IMR-90 (cell line): ENCODE measurements at regions not wholly inside any gene's neighbourhood (a gene's known extent, or its start where the extent isn't known, plus 50 kb on each side); places are given as distances from the start of the nearest gene placed in this dataset.

ENCODE experiments used
- ATAC-seq: fragments of 200-7000 bp; cut with Tn5 transposase; 2 replicates; pipeline ENCODE4 v1.9.1; 2020; ENCODE audit warnings: low read depth, mild to moderate bottlenecking, moderate library complexity
- BruUV-seq: library from RNA; stranded (reverse); fragments of 400-500 nt; replicated peaks from 2 replicates; lab custom pipeline; 2021; lab: Mats Ljungman, UMichigan
- CTCF ChIA-PET: fragments of 300-600 bp; formaldehyde crosslinking; extraction: SDS; loops from one replicate; lab custom pipeline; 2021; ENCODE audit warnings: antibody characterized with exemption; lab: Yijun Ruan, JAX
- POLR2A ChIA-PET: fragments of 300-600 bp; sonication (Branson Sonifier 250); formaldehyde crosslinking; loops from one replicate; lab custom pipeline; 2022; ENCODE audit warnings: antibody characterized with exemption; ENCODE audit not compliant: unreplicated experiment; lab: Charles Lee
- DNase-seq: peaks from one replicate; pipeline ENCODE4 v3.0.0; 2013
- H2AFZ ChIP-seq: replicated peaks from 2 replicates; pipeline ENCODE3; 2013; ENCODE audit warnings: low read length, mild to moderate bottlenecking; ENCODE audit not compliant: poor library complexity
- H2AK5ac ChIP-seq: 2 replicates; pipeline ENCODE4 v1.6.1; 2013; ENCODE audit warnings: low read depth, low read length, inconsistent platforms
- H2AK9ac ChIP-seq: replicated peaks from 2 replicates; pipeline ENCODE3; 2013; ENCODE audit warnings: mild to moderate bottlenecking, low read depth, low read length, moderate library complexity; ENCODE audit not compliant: poor library complexity
- H2BK120ac ChIP-seq: 2 replicates; pipeline ENCODE4 v1.6.1; 2013; ENCODE audit warnings: low read depth, low read length, inconsistent platforms
- H2BK15ac ChIP-seq: 3 replicates; pipeline ENCODE4 v1.6.1; 2013; ENCODE audit warnings: low read depth, low read length, inconsistent platforms
- H2BK20ac ChIP-seq: 2 replicates; pipeline ENCODE4 v1.6.1; 2013; ENCODE audit warnings: low read depth, mild to moderate bottlenecking, inconsistent platforms, low read length, moderate library complexity
- H2BK5ac ChIP-seq: 2 replicates; pipeline ENCODE4 v1.6.1; 2013; ENCODE audit warnings: mild to moderate bottlenecking, low read depth, low read length, inconsistent platforms; ENCODE audit not compliant: poor library complexity, severe bottlenecking
- H3K14ac ChIP-seq: replicated peaks from 2 replicates; pipeline ENCODE4 v1.6.1; 2013; ENCODE audit warnings: low read depth, low read length, inconsistent platforms
- H3K18ac ChIP-seq: 2 replicates; pipeline ENCODE4 v1.6.1; 2013; ENCODE audit warnings: low read depth, low read length, control low read depth
- H3K23ac ChIP-seq: 2 replicates; pipeline ENCODE4 v1.6.1; 2013; ENCODE audit warnings: low read depth, low read length, inconsistent platforms
- H3K27ac ChIP-seq: 2 replicates; pipeline ENCODE4 v1.5.1; 2013; ENCODE audit warnings: mild to moderate bottlenecking, control low read depth, low read length; ENCODE audit not compliant: insufficient read depth
- H3K27me3 ChIP-seq: 2 replicates; pipeline ENCODE4 v1.6.1; 2013; ENCODE audit warnings: low read length; ENCODE audit not compliant: control insufficient read depth, insufficient read depth
- H3K36me3 ChIP-seq: 2 replicates; pipeline ENCODE4 v1.6.1; 2013; ENCODE audit warnings: low read length, mixed read lengths; ENCODE audit not compliant: control insufficient read depth, insufficient read depth
- H3K4ac ChIP-seq: 2 replicates; pipeline ENCODE4 v1.6.1; 2013; ENCODE audit warnings: low read depth, low read length, inconsistent platforms
- H3K4me1 ChIP-seq: 2 replicates; pipeline ENCODE4 v1.6.1; 2013; ENCODE audit warnings: low read length, mixed read lengths; ENCODE audit not compliant: control insufficient read depth, insufficient read depth
- H3K4me2 ChIP-seq: 2 replicates; pipeline ENCODE4 v1.6.1; 2013; ENCODE audit warnings: low read depth, mild to moderate bottlenecking, control low read depth, low read length, moderate library complexity
- H3K4me3 ChIP-seq: 2 replicates; pipeline ENCODE4 v1.5.1; 2013; ENCODE audit warnings: low read depth, mild to moderate bottlenecking, control low read depth, low read length, moderate library complexity; ENCODE audit not compliant: insufficient read depth
- H3K56ac ChIP-seq: 2 replicates; pipeline ENCODE4 v1.6.1; 2013; ENCODE audit warnings: low read length, inconsistent platforms; ENCODE audit not compliant: insufficient read depth; ENCODE audit errors: extremely low read depth
- H3K79me1 ChIP-seq, 2 experiments: 2 replicates each; pipeline ENCODE4 v1.6.1; 2013; ENCODE audit warnings: low read length in 2 of 2, inconsistent platforms in 1 of 2, low read depth in 1 of 2
- H3K9ac ChIP-seq: 2 replicates; pipeline ENCODE4 v1.6.1; 2013; ENCODE audit warnings: low read depth, low read length, control low read depth
- H3K9me1 ChIP-seq: 2 replicates; pipeline ENCODE4 v1.6.1; 2013; ENCODE audit warnings: low read length, inconsistent platforms; ENCODE audit not compliant: insufficient read depth
- H3K9me3 ChIP-seq: 2 replicates; pipeline ENCODE4 v1.6.1; 2013; ENCODE audit warnings: low read length; ENCODE audit not compliant: control insufficient read depth, insufficient read depth
- H4K20me1 ChIP-seq: 2 replicates; pipeline ENCODE4 v1.6.1; 2013; ENCODE audit warnings: low read length, inconsistent platforms; ENCODE audit not compliant: insufficient read depth
- H4K5ac ChIP-seq: 2 replicates; pipeline ENCODE4 v1.6.1; 2013; ENCODE audit warnings: mild to moderate bottlenecking, low read depth, low read length, control low read depth
- H4K8ac ChIP-seq, 2 experiments: 2 replicates each; pipeline ENCODE4 v1.6.1; 2013; ENCODE audit warnings: low read depth in 2 of 2, low read length in 2 of 2, control low read depth in 1 of 2, inconsistent platforms in 1 of 2
- H4K91ac ChIP-seq: 2 replicates; pipeline ENCODE4 v1.6.1; 2013; ENCODE audit warnings: low read depth, low read length, inconsistent platforms; ENCODE audit not compliant: insufficient read depth
- CEBPB ChIP-seq: IDR thresholded peaks from 2 replicates; pipeline ENCODE4 v1.6.1; 2012; ENCODE audit warnings: low read depth, low read length, improper control_type of control experiment
- CTCF ChIP-seq: conservative IDR thresholded peaks from 2 replicates; pipeline ENCODE4 v1.5.1; 2012; ENCODE audit warnings: mild to moderate bottlenecking, low read depth, low read length, improper control_type of control experiment
- MAFK ChIP-seq: IDR thresholded peaks from 2 replicates; pipeline ENCODE4 v1.6.1; 2012; ENCODE audit warnings: low read depth, low read length, improper control_type of control experiment
- MAZ ChIP-seq: IDR thresholded peaks from 2 replicates; pipeline ENCODE4 v1.6.1; 2012; ENCODE audit warnings: low read depth, mild to moderate bottlenecking, low read length, improper control_type of control experiment, moderate library complexity, borderline replicate concordance
- RAD21 ChIP-seq: IDR thresholded peaks from 2 replicates; pipeline ENCODE4 v1.6.1; 2012; ENCODE audit warnings: low read length, improper control_type of control experiment
- RCOR1 ChIP-seq: IDR thresholded peaks from 2 replicates; pipeline ENCODE4 v1.6.1; 2012; ENCODE audit warnings: mild to moderate bottlenecking, low read length, improper control_type of control experiment; ENCODE audit not compliant: insufficient replicate concordance
- SMC3 ChIP-seq: fragments of 150-350 bp; IDR thresholded peaks from 2 replicates; pipeline ENCODE4 v1.6.1; 2016; ENCODE audit warnings: low read depth, mild to moderate bottlenecking, antibody characterized with exemption, low read length, moderate library complexity
- USF2 ChIP-seq: fragments of 150-350 bp; IDR thresholded peaks from 2 replicates; pipeline ENCODE4 v1.6.1; 2017; ENCODE audit warnings: mild to moderate bottlenecking, antibody characterized with exemption, low read length, low read depth
- dilution Hi-C: fragments of 300-500 bp; cut with HindIII; formaldehyde crosslinking; loops from one replicate; pipeline ENCODE4 v1.14.3; 2018; ENCODE audit warnings: low sequenced_read_pairs; ENCODE audit not compliant: unreplicated experiment
- in situ Hi-C: fragments of 300-500 bp; cut with MboI; formaldehyde crosslinking; loops from 3 replicates; pipeline ENCODE4 v1.14.3; 2019; ENCODE audit warnings: low sequenced_read_pairs, inconsistent platforms, mixed read lengths
- intact Hi-C: fragments of 100-400 bp; cut with micrococcal nuclease; formaldehyde crosslinking; loops from 2 replicates; pipeline ENCODE4 v1.10.0; 2022

- CTCF ChIA-PET = no interaction called here
- POLR2A ChIA-PET = no interaction called here
Observed at GRCh38 chr3:156617145-156617544, 57.2 kb upstream of the TIPARP start.

More at GRCh38 chr3:156617145-156617544, 57.2 kb upstream of the TIPARP start:
- BruUV-seq = no TSS peak
- H3K56ac ChIP-seq = no peak overlapping the region
- no peak overlapping the region; the same call in 1 of the 2 replicates for H3K4ac ChIP-seq
- no peak overlapping the region for H3K27ac ChIP-seq
- no peaks in the 10 kb centered on the region for H3K36me3 ChIP-seq
- no peak overlapping the region for H2BK20ac ChIP-seq
- peak overlapping the region; percentile 17; the same call in 1 of the 2 replicates for H2BK120ac ChIP-seq
- peaks cover 22% of the 10 kb centered on the region for H3K9me1 ChIP-seq
- no peaks in the 10 kb centered on the region for H3K9me3 ChIP-seq
- no peak overlapping the region for H3K9ac ChIP-seq
- H2AK5ac ChIP-seq = no peak overlapping the region
- no peak overlapping the region for H3K23ac ChIP-seq
- H3K18ac ChIP-seq = no peak overlapping the region
- no peaks in the 10 kb centered on the region for H4K20me1 ChIP-seq
- H2AFZ ChIP-seq = no peak overlapping the region
- no peaks in the 10 kb centered on the region for H3K27me3 ChIP-seq
- H3K4me2 ChIP-seq = no peak overlapping the region
- dilution Hi-C loops (no loop called here), intact Hi-C loops (no loop called here), in situ Hi-C loops (no loop called here)
- H2AK9ac ChIP-seq = no peak overlapping the region
- TF ChIP-seq RAD21 (no peak), MAFK (no peak), MAZ (no peak), CTCF (no peak), CEBPB (no peak), SMC3 (no peak), RCOR1 (no peak), USF2 (no peak)
- no peak overlapping the region for H4K91ac ChIP-seq
- H3K4me1 ChIP-seq = peaks cover 11% of the 10 kb centered on the region
- no peak overlapping the region for H3K14ac ChIP-seq
- H2BK15ac ChIP-seq = no peak overlapping the region
- H3K79me1 ChIP-seq = no peaks in the 10 kb centered on the region
- no peak overlapping the region for H3K4me3 ChIP-seq
- no peak overlapping the region for H4K5ac ChIP-seq
- peak overlapping the region; percentile 15 for H2BK5ac ChIP-seq
- H4K8ac ChIP-seq = no peak overlapping the region
- no peak for ATAC-seq
- no peak for DNase-seq
